Stimulated activated CD8-positive, alpha-beta memory T cell treated with anti-CD3 and anti-CD28 coated beads, Interleukin-2, amount 100 ng/mL, for 1 hour (primary cell): ENCODE measurements at regions not wholly inside any gene's neighbourhood (a gene's known extent, or its start where the extent isn't known, plus 50 kb on each side); places are given as distances from the start of the nearest gene placed in this dataset.

Experiments used
- DNase-seq, 2 donors: peaks; one replicate each; pipeline ENCODE4 v3.0.0-alpha.2; 2020; ENCODE audit warnings: low read depth in 2 of 2

DNA sequence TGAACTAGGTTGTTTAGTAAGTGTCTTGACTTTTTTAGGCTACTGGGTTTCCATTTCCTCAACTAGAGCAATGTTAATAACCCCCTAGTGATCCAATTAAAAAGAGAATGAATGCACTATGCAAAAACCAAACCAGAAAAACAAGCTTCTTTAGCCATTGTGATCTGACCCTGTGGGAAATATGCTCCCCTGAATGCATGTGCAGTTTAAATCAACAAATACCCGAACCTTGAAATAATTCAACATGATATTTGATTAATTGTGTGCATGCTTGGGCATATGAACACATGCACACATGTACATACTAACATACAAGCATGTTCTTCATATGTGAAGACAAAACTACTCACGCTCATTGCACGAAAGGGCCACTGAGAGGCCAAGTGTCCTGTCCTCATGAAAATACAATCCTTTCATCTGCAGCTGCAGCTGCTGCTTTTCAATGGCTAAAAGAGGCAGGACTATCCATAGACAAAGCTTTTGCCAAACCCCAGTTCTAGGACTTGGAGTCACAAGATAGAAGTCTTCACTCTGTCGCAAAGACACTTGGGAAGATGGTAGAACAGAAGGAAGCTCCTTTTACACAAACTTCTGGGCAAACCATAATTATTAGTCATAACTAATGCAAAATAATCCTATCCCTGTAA lies 207.1 kb upstream of the POU3F2 start:
- no peak for DNase-seq

DNA sequence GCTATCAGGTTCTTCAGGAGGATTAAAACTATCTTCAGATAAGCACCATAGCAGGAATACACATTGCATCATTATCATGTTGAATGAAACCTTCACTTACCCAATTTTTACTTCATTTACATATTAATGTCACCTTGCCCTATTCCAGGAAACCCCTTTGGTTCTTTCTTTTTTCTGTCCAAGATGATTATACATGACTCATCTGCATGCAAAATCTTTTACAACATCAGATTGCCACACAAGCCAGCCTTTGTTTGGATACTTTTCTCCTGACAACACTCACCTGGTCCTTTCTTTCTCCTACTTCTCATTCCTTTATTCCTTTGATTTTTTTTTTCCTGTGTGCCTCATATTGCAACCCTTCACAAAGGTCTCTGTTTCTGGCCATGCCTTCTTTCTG lies 200.5 kb upstream of the POU3F2 start:
- no peak for DNase-seq

DNA sequence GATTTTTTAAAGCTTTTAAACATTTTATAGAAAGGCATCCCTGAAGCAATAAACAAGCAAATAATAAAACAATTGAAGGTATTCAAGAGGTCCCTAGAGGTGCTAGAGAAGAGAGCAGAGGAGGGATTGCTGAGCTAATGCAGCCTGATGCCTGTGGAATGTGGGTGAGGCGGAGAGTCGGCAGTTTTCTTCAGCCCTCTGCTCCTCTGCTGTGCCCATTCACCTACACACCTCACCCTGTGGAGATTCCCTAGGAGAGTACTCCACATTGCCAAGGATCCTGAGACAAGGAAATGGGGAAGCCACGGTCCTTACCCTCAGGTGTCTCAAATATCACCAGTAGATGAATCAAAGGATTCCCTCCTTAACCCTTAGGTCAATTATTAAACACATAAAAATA lies 199.8 kb upstream of the POU3F2 start:
- DNase-seq = no peak

DNA sequence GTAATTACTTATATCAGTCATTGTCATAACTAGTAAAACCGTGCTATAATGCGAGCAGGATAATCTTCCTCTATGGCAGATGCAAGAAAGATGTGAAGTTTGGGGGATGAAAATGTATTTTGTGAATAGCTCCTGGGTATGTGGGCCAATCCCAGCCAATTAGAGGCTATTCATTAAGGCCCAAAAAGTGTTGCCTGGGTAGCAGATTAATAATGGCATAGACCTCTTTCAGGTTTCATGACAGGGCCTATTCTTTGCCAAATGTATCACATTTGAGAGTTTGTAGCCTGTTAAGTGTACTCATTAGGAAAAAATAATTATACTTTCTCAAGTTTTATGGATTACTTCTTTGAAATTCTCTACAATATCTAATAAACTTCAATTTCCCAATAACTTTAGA lies 199.2 kb upstream of the POU3F2 start:
- DNase-seq = no peak

DNA sequence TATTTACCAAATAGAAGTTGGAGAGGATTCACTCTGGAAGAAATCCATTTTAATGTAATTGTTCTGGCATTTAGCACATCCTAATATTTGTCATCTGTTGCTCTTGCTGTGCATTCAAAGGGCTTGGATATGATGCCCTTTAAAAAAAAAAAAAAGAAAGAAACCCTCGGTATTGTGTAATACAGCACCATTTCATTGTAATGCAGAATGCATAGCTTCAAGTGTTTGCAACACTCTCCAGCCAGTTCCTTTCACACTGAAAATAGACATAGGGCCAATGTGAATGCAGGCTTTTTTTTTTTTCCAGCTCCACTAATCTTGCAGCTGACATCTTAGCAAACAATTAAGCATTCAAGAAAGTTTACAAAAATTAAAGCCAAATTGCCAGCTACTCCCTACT lies 197.4 kb upstream of the POU3F2 start:
- DNase-seq = no peak

DNA sequence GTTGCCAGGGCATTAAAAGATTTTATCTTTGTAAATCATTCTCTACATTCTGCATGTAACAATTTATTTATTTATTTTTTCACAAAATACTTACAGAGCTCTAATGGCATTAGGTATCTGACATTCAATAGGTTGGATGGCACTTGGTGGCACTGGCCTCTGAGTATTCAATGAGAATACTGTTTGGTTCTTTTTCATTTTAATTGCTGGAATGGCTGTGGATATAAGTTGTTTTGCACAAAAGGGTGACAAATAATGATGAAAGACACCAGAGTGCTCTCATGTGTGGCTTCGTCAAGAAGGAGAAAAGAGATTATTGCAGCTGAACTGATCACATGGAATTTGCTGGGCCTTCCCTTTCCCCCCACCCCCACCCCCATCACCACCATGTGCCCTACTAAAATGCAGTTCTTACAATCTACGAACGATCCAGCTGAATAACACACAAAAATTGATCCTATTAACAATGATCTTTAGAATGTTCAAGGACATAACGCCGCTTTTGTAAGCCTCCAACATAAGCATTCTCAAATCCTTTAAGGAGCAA lies 195.2 kb upstream of the POU3F2 start:
- DNase-seq = no peak

DNA sequence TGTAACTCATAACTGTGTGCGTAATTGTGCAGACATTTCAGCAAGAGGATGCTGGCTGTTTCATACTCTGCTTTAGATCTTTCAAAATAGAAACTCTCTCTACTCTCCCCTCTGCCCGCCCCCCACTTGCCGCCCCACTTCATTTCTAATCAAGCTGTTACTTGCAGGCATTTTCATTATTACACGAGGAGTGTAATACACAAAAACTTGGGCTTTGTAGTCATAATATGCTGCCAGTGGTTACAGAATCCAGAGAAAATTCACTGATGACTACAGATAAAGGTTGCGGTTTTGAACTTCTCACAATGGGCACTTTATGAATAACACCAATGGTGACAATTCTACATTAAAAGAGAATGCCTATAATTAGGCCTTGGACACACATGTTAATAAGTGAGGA lies 194.0 kb upstream of the POU3F2 start:
- no peak for DNase-seq

DNA sequence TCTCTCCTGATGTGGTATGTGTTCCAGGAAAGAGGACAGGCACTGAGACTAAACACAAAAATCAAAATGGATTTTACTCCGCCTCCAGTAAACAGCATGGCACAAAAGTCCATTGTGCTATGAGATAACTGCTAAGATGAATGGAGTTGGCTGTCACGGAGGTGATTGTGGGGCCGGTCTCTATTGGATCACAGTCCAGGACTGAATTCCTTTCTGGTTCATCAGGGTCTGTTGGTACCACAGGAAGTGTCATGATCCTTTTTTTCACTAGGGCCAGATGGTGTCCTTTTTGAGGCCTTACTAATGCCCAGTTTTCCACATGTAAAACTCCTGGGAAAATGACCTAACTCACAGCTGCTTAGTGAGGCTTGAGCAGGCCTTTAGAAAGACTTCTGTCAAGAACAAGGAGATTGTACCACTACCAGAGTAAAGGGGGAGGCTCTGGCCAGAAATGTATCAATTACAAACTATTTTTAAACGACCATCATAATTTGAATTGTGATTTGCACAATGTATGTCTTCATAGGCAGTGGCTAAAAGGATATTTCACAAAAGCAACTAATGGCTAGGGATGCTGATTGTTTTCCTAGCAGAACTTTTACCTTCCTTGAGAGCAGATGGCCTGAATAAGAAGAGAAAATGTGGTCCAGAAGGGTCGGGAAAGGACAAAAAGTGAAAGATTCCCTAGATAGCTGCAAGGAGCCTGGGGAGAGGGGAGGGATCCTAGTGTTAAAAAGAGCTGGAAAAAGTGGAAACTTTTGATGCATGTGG lies 192.2 kb upstream of the POU3F2 start:
- no peak for DNase-seq

DNA sequence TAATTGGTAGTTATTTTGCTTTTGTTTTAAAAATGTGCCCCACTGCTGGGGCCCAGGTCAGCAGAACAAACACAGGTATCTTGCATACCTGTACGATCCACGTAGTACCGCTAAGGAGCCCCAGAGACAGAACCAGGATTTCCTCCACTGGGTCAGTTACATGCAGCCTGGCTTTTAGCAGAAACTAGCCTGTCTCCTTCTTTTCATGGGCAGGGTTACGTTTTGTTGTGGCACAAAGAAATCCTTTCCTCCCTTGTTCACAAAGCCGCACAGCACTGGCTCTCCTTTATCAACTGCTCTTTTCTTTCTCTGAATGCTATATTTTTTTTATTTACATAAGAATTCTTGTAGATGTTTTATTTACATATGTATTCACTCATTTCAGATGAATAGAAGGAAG lies 190.3 kb upstream of the POU3F2 start:
- DNase-seq = no peak

DNA sequence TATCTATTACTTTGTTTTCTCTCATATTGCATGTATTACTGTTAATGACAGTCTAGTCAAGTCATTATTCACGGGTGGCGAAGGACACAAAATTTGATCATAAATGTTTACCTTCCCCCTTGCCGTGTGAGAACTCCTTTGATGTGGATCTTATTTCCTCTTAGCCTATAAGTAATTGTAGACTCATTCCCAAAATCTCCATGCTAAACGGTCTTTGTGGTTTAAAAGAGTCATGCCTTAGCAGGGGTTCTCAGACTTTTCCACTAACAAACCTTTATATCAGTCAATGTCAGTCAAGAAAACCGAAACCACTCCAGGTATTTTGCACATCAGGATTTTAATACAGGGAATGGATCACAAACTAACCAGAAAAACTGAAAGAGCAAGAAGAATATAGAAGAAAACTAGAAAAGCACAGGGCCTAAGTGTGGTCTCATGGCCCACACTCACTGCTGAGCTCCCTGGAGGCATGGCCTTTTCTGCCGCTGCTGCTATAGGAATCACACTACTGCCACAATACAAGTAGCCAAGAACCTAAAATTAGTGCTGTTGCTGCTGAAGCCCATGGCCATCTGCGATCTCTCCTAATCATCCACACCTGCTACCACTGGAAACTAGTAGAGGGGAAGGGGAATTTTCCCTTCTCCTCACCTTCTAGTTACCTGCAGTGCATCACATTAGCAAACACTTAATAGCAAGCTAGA lies 186.0 kb upstream of the POU3F2 start:
- no peak for DNase-seq

DNA sequence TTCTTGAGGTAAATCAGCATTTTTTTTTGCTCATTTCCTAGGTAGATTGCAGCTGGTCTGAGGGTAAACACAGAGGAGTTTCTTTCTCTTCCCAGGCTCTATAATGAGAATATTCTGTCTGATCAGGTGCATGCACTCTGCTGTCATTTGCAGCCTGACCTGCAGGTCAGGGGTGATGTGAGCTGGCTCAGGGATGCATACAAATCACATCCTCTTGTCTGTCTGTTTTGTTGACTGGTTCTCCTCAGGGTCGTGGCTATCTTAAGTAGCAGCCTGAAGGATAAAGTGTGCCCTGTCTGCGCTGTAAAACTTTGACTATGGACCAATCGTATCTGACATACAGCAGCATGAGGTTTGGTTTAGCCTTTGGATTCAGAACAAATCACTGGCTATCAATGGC lies 183.4 kb upstream of the POU3F2 start:
- DNase-seq = no peak

DNA sequence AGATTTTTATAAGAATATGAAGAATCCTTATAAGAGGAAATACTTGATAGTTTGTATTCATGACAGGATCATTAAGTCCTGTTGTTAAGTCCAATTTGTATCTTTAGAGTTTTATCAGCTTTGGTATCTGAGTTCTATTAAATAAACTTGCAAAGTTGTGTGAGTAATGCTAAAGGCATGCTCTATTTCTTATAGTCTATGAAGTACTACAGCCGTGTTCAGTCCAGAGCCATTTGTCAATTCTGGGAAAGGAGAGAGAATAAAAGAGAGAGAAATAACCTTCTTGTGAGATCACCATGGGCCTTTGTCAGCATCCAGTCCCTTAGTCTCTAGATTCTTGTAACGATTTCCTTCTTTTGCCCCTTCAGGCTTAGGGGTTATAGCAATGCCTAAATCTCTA lies 181.2 kb upstream of the POU3F2 start:
- DNase-seq = no peak

DNA sequence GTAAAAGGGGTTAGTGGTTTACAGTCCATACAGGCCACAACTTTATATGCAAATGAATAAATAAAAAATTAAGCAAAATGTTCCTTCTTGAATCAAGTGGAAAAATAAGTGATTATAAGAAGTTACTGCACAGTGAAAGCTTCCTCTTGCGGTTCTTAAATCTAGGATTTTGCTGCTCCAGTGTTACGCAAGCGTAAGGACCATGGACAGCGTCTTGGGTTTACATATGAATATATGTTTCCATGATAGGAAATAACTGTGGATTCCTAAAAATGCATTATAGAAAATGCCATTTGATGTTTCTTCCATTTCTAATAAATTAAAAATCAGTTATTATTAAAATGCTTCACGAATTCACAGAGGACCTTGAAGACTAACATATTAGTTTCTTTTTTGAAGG lies 176.6 kb upstream of the POU3F2 start:
- no peak for DNase-seq

DNA sequence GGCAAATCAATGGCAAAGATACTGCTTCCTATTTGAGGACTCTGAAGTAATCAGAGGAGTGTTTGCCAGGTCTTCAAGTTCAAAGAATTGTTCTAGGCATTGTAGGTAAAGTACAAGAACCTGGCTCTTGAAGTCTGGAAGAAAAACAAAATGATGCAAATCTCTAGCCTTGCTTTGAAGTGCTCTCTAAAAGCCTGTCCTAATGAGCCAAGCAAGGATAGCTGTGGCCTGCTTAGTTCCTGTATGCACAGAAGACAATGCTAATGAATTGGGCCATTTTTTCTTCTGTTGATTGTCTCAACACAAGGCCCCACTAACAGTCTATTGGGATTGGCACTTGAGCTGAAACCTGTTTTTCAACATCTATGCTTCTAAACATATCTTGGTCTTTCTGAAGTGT lies 165.0 kb upstream of the POU3F2 start:
- no peak for DNase-seq

DNA sequence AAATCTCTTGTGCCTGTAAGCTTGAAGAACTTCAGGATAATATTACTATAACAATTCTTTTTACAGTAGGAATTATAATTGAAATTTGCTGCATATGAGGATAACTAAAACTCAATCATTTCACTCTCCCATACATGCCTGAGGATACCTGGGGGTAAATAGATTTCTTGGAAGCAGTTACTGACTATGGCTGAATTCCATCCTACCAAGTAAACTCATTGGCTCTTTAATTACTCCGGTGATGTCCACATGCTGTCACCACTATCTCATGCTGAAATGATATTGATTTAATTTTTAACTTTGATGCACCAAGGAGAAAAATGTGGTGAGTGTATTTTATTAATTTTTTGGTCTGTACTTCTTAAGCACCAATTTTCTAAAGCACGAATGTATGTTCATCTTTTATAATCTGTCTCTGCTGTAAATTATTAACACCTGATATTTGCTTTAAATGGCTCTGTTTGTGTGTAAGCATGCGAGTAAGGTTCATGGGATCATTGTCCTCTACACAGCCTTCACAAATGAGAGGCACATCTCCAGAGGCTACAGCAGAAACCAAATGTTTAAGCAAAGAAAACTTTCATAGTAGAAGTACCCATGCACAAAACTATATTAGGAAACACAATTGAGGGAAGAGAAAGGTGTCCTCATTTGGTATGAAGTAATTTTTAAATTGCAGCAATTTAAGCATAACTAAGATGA lies 164.2 kb upstream of the POU3F2 start:
- DNase-seq = no peak

DNA sequence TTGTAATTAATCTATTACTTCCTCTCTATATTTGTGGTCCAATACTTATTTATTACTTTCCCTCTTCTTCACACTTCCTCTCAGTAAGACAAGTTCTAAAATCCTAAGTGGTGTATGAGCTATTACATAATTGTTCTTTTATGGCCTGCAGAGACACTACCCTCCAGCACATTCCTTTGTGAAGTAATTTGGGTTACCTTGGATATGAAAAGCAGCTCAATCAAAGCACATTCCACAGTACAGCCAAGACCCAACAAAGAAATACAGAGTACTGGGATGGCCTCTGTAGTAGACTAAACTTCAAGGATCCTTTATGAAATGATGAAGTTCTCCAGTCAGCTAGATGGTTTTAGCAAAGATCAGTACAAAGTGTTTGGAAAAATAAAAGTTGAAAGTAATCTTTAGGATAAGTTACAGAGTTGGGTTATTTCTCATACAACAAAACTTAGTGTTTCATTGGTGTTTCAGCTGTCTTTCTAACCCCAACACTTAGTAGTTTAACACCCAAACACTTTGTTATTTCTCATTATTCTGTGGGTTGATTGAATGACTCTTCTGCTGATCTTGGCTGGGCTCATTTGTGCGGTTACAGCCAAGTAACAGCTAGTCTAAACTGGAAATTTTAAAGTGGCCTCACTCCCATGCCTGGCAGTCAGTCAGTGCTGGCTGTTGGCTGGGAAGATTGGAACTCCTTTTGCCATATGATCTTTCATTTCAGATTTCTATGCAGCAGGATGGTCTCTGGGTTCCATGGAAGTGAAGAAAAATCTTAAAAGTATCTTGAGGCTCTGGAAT lies 161.5 kb upstream of the POU3F2 start:
- DNase-seq = no peak

DNA sequence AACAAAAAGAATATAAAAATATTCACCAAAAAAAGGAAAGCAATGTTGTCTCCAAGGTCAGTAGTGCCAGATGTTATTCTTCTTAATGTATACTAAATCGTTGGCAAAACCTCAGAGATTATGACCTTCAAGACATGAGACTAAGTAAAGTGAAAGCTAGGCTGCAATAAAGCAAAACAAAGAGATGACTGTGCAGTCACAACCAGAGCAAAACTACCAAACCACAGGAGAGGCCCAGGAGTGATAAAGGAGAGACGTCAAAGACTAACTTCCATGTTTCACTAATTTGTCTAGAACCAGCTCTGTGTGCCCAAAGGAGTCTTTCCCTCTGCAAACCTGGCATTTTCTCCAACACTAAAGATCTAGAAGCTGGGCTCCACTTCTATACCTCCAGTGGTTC lies 155.9 kb upstream of the POU3F2 start:
- DNase-seq = no peak

DNA sequence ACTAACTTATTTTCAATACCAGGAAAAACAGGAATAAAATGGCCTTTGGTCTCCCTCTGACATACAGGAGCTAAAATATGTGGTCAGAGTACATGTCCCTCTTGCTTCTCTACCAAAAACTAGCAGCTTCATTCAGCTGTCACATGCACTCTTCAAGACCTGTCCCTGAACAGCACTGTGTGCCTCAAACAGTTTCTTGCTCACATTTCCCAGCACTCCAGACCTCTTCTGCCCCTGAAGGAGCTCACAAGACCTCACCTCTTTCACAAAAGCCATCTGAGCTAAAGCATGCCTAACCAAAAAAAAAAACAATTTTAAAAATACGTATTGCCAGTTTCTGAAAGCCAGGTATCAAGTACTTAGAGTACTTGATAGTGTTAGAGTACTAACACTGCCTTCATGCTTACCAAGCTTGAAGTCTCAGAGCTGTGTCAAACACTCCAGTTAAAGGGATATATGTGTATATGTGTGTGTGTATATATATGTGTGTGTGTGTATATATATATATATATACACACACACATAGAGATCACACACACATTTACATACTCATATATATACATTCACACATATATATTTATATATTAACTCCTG lies 148.3 kb upstream of the POU3F2 start:
- DNase-seq = no peak

DNA sequence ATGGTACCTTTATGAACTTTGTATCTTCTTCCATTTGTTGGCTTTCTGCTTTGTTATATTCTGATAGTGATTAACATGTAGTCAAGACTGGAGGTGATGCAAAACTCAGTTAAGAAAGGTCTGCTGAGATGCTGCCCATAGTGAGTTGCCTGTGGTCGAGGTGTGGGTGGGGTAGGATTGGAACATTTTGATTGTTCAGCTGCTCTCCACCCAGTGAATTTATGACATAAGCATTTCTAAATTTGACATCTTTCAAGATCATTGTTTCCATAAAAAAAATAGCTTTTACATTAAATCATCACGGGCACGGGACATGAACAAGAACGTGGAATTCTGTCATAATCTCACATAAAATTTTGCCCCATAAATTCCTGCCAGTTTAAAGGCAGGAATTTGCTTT lies 146.6 kb upstream of the POU3F2 start:
- DNase-seq = no peak

DNA sequence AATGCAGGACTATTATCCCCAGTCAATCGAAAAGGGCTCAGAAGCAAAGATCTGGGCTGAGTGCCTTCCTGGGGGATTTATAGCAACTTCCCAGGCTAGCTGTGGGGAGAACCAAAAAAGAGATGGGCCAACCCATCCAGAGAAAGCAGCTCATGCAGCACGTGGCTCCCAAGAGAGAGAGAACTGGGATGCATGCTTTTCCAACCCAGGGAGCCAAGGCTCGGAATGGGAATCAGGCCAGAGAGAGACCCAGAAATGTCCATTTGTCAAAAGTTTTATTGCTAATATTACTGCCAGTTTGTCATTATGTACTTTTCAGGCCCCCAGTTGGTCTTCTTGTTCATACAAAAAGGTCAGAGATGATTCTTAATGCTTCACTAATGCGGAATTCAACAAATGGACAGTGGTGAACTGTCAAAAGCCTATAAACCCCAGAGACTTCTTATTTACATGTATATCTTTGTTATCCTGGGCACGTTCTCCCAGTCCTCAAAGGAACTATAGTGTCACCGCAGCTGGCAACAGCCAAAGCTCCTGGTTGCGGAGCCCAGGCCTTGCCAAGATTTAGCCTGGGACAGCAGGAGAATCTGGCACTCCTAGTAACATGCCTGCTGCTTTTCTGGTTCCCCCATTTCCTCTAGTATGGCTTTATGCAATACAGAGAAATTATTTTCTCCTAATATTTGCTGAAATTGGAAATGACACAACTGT lies 139.1 kb upstream of the POU3F2 start:
- DNase-seq = no peak
